B cell (primary cell): ENCODE measurements at regions not wholly inside any gene's neighbourhood (a gene's known extent, or its start where the extent isn't known, plus 50 kb on each side); places are given as distances from the start of the nearest gene placed in this dataset.

Source experiments
- EZH2 ChIP-seq: IDR thresholded peaks from 2 replicates; pipeline ENCODE4 v1.6.1; 2012; ENCODE audit warnings: borderline replicate concordance, low read depth, mild to moderate bottlenecking, moderate library complexity, low read length; ENCODE audit not compliant: insufficient read depth, poor library complexity, severe bottlenecking
- TF ChIP-seq, protein P1 (sequence below): fragments of 200-600 bp; IDR thresholded peaks from one replicate; pipeline ENCODE4 v1.8.0; 2022; ENCODE audit warnings: antibody characterized with exemption, mild to moderate bottlenecking

DNA sequence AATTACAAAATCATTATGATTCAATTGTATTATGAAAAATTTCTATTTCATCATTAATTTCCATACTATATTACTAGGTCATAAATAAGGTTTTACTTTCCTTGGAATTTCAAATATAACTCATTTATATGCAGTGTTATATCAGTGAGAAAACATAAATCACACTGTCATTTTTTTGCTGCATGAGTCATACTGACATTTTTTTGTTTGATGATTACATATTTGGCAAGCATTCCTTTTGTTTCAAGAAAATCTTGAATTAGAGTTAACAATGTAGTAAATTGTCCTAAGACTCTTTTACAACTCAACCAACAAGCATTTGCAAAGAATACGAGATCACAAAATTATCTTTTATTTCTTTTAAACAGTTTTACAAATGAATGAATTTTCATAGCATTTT lies 298.4 kb upstream of the SEMA6A start:
- TF ChIP-seq, protein P1, sequence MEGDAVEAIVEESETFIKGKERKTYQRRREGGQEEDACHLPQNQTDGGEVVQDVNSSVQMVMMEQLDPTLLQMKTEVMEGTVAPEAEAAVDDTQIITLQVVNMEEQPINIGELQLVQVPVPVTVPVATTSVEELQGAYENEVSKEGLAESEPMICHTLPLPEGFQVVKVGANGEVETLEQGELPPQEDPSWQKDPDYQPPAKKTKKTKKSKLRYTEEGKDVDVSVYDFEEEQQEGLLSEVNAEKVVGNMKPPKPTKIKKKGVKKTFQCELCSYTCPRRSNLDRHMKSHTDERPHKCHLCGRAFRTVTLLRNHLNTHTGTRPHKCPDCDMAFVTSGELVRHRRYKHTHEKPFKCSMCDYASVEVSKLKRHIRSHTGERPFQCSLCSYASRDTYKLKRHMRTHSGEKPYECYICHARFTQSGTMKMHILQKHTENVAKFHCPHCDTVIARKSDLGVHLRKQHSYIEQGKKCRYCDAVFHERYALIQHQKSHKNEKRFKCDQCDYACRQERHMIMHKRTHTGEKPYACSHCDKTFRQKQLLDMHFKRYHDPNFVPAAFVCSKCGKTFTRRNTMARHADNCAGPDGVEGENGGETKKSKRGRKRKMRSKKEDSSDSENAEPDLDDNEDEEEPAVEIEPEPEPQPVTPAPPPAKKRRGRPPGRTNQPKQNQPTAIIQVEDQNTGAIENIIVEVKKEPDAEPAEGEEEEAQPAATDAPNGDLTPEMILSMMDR = no peak
- no peak for TF ChIP-seq EZH2
